ENCODE measurements at regions not wholly inside any gene's neighbourhood (a gene's known extent, or its start where the extent isn't known, plus 50 kb on each side); places are given as distances from the start of the nearest gene placed in this dataset.

DNA sequence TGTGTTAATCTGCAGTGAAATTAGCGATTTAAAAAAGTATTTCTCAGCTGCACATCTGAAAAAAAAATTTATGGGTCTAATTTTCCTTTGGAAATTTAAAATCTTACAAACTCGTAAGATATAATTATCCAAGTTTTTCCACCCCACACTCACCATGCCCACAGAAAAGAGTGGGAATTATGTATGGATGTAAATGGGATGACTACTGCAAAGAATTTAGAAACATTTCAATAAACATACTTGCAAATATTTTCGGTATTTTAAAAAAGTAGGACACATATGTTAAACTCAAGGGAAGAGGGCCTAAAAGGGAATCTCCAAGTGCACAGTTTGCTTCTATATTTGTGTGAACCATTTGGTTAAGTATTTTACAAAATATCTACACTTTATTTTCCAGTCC, 1039.9 kb upstream of the POU3F3 start:
- TF ChIP-seq, protein P1, sequence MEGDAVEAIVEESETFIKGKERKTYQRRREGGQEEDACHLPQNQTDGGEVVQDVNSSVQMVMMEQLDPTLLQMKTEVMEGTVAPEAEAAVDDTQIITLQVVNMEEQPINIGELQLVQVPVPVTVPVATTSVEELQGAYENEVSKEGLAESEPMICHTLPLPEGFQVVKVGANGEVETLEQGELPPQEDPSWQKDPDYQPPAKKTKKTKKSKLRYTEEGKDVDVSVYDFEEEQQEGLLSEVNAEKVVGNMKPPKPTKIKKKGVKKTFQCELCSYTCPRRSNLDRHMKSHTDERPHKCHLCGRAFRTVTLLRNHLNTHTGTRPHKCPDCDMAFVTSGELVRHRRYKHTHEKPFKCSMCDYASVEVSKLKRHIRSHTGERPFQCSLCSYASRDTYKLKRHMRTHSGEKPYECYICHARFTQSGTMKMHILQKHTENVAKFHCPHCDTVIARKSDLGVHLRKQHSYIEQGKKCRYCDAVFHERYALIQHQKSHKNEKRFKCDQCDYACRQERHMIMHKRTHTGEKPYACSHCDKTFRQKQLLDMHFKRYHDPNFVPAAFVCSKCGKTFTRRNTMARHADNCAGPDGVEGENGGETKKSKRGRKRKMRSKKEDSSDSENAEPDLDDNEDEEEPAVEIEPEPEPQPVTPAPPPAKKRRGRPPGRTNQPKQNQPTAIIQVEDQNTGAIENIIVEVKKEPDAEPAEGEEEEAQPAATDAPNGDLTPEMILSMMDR (IDR thresholded peaks at IDR 0.05; ENCODE audit: low read depth, low read length) = no peak
- CTCF ChIA-PET = no interaction called here
- Histone ChIP-seq H3K4me3 (ENCODE audit: low read depth, low read length) (no peak overlapping the region), H3K27me3 (ENCODE audit: control insufficient read depth, insufficient read depth, low read length) (no peaks in the 10 kb centered on the region), H3K9me3 (ENCODE audit: control insufficient read depth, insufficient read depth, low read length) (peaks cover 13% of the 10 kb centered on the region), H3K27ac (ENCODE audit: low read depth, low read length) (no peak overlapping the region)
- no peak for DNase-seq (ENCODE audit: low read depth, low spot score)
- POLR2A ChIA-PET = no interaction called here

DNA sequence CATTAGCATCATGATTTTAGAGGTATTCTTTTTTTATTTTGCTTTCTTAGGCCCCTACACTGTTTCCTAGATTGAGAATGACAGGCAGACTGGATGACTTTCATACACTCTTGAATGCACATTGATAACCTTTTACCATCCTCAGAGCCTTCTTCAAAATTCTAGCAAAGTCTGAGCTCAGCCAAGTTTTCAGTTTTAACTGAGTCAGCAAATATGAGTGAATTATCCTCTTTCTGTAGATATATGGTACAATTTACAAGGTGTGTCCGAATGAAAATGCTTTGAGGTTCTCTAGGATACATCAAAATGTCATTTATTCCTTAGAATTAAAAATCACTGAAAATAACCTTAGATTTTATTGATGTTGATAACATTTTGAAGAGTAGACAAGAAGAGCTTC, 1038.2 kb upstream of the POU3F3 start:
- TF ChIP-seq, protein P1 (IDR thresholded peaks at IDR 0.05; ENCODE audit: low read depth, low read length) = no peak
- CTCF ChIA-PET = no interaction called here
- no peaks in the 10 kb centered on the region for H3K27me3 ChIP-seq (ENCODE audit: control insufficient read depth, insufficient read depth, low read length)
- no peak for DNase-seq (ENCODE audit: low read depth, low spot score)
- no peak overlapping the region for H3K27ac ChIP-seq (ENCODE audit: low read depth, low read length)
- H3K9me3 ChIP-seq (ENCODE audit: control insufficient read depth, insufficient read depth, low read length) = peaks cover 10% of the 10 kb centered on the region
- H3K4me3 ChIP-seq (ENCODE audit: low read depth, low read length) = no peak overlapping the region
- POLR2A ChIA-PET = no interaction called here

DNA sequence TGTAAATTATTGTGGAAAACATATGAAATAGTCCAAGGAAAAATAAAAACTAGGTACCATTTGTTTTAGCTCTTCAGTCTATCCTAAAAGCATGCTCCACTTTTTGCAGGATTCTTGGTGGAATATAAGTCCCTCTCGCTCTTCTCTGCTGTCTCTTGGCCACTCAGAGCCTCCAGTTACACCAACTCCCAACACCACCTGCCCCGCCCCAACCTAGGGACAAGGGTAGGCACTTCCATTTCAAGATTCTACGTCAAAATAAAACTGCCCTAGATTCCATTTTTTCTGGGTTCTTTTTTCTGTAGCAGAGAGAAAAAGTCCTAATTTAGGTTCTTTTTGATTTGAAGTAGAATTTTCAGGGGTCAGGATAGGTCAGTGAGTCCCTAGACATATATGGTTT, 1036.2 kb upstream of the POU3F3 start:
- H3K27me3 ChIP-seq (ENCODE audit: control insufficient read depth, insufficient read depth, low read length) = no peaks in the 10 kb centered on the region
- no peak overlapping the region for H3K4me3 ChIP-seq (ENCODE audit: low read depth, low read length)
- CTCF ChIA-PET = no interaction called here
- H3K9me3 ChIP-seq (ENCODE audit: control insufficient read depth, insufficient read depth, low read length) = peaks cover 7% of the 10 kb centered on the region
- H3K27ac ChIP-seq (ENCODE audit: low read depth, low read length) = no peak overlapping the region
- POLR2A ChIA-PET = no interaction called here
- TF ChIP-seq, protein P1 (IDR thresholded peaks at IDR 0.05; ENCODE audit: low read depth, low read length) = no peak
- DNase-seq (ENCODE audit: low read depth, low spot score) = no peak

DNA sequence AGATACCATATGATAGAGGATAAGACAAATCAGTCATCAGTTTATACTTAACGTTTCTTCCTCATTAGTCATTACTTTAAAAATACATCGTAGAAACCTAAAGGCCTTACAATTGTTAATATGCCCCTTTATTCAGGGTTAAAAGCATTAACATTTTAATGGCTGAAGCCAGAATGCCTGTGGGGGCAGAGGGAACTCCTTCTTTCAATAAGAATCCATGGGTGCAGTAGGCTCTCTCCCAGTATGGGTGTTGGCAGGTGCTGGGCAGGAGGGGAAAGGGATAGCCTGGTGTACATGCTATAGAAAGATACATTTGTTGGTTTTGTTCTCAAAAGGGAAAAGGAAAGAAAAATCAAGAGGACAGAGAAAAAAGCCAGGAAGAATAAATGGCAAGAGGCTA, 1035.7 kb upstream of the POU3F3 start:
- Histone ChIP-seq H3K4me3 (ENCODE audit: low read depth, low read length) (no peak overlapping the region), H3K9me3 (ENCODE audit: control insufficient read depth, insufficient read depth, low read length) (peaks cover 7% of the 10 kb centered on the region), H3K27ac (ENCODE audit: low read depth, low read length) (no peak overlapping the region), H3K27me3 (ENCODE audit: control insufficient read depth, insufficient read depth, low read length) (no peaks in the 10 kb centered on the region)
- CTCF ChIA-PET = no interaction called here
- TF ChIP-seq, protein P1 (IDR thresholded peaks at IDR 0.05; ENCODE audit: low read depth, low read length) = no peak
- POLR2A ChIA-PET = no interaction called here
- DNase-seq (ENCODE audit: low read depth, low spot score) = no peak

DNA sequence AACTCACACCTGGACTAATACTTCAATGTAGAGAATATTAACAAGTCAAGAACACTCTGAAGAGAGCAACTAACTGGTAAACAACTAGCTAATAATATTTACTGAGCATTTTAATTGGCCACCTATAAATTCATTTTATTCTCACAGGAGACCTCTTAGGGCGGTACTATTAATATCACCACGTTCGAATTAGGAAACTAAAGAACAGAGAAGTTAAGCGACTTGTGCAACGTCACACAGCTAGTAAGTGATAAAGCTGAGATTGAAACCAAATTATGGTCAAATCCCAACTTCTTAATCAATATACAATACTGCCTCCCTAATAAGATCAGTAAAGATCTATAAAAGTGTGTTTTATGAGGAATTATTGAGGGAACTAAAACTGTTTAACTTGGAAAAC, 1034.3 kb upstream of the POU3F3 start:
- no peak for DNase-seq (ENCODE audit: low read depth, low spot score)
- Histone ChIP-seq H3K9me3 (ENCODE audit: control insufficient read depth, insufficient read depth, low read length) (peaks cover 7% of the 10 kb centered on the region), H3K27me3 (ENCODE audit: control insufficient read depth, insufficient read depth, low read length) (no peaks in the 10 kb centered on the region), H3K27ac (ENCODE audit: low read depth, low read length) (no peak overlapping the region), H3K4me3 (ENCODE audit: low read depth, low read length) (no peak overlapping the region)
- ChIA-PET CTCF (no interaction called here), POLR2A (no interaction called here)
- TF ChIP-seq, protein P1 (IDR thresholded peaks at IDR 0.05; ENCODE audit: low read depth, low read length) = no peak

Measured in AG04450 (cell line).